ENCODE measurements at regions not wholly inside any gene's neighbourhood (a gene's known extent, or its start where the extent isn't known, plus 50 kb on each side); places are given as distances from the start of the nearest gene placed in this dataset.
"Not testable (repeated sequence)": the region's sequence is repeated elsewhere in the genome, so short reads cannot be mapped to it uniquely, and the experiment has no call there.

GRCh38 chr12:42003031-42003430 is 141.6 kb downstream of the GXYLT1 start:
- no peak overlapping the region for H3K4me3 ChIP-seq (ENCODE audit: low read depth, low read length)
- no peak for DNase-seq (ENCODE audit: low read depth)
- no peak for TF ChIP-seq CTCF (IDR thresholded peaks at IDR 0.05; ENCODE audit: low read depth, low read length, missing control alignments)

GRCh38 chr12:42002563-42002962 is 142.1 kb downstream of the GXYLT1 start:
- TF ChIP-seq CTCF (IDR thresholded peaks at IDR 0.05; ENCODE audit: low read depth, low read length, missing control alignments): no peak
- H3K4me3 ChIP-seq (ENCODE audit: low read depth, low read length): no peak overlapping the region
- no peak for DNase-seq (ENCODE audit: low read depth)

GRCh38 chr12:41998436-41998835 is 146.2 kb downstream of the GXYLT1 start:
- no peak overlapping the region for H3K4me3 ChIP-seq (ENCODE audit: low read depth, low read length)
- no peak for TF ChIP-seq CTCF (IDR thresholded peaks at IDR 0.05; ENCODE audit: low read depth, low read length, missing control alignments)
- no peak for DNase-seq (ENCODE audit: low read depth)

GRCh38 chr12:41993283-41993682 is 151.4 kb downstream of the GXYLT1 start:
- DNase-seq (ENCODE audit: low read depth): no peak
- no peak overlapping the region for H3K4me3 ChIP-seq (ENCODE audit: low read depth, low read length)

GRCh38 chr12:41992692-41993215 is 151.9 kb downstream of the GXYLT1 start:
- no peak for TF ChIP-seq CTCF (IDR thresholded peaks at IDR 0.05; ENCODE audit: low read depth, low read length, missing control alignments)
- DNase-seq (ENCODE audit: low read depth): no peak

More at GRCh38 chr12:41993283-41993682, 151.4 kb downstream of the GXYLT1 start:
- no peak for TF ChIP-seq CTCF (IDR thresholded peaks at IDR 0.05; ENCODE audit: low read depth, low read length, missing control alignments)

GRCh38 chr12:41992022-41992421 is 152.7 kb downstream of the GXYLT1 start:
- no peak overlapping the region for H3K4me3 ChIP-seq (ENCODE audit: low read depth, low read length)
- TF ChIP-seq CTCF (IDR thresholded peaks at IDR 0.05; ENCODE audit: low read depth, low read length, missing control alignments): no peak
- no peak for DNase-seq (ENCODE audit: low read depth)

More at GRCh38 chr12:41992692-41993215, 151.9 kb downstream of the GXYLT1 start:
- no peak overlapping the region for H3K4me3 ChIP-seq (ENCODE audit: low read depth, low read length)

- no peak for TF ChIP-seq CTCF (IDR thresholded peaks at IDR 0.05; ENCODE audit: low read depth, low read length, missing control alignments)
- H3K4me3 ChIP-seq (ENCODE audit: low read depth, low read length): no peak overlapping the region
- no peak for DNase-seq (ENCODE audit: low read depth)
Measured at GRCh38 chr12:41988715-41989114, 156.0 kb downstream of the GXYLT1 start.

GRCh38 chr12:41986513-41986912 is 158.2 kb downstream of the GXYLT1 start:
- H3K4me3 ChIP-seq (ENCODE audit: low read depth, low read length); DNase-seq (ENCODE audit: low read depth): not testable (repeated sequence)
